Adrenal gland (tissue), 9 donors: ENCODE measurements at regions not wholly inside any gene's neighbourhood (a gene's known extent, or its start where the extent isn't known, plus 50 kb on each side); places are given as distances from the start of the nearest gene placed in this dataset.

ENCODE experiments used
- DNase-seq, 7 donors: peaks; one replicate each; pipeline ENCODE4 v3.0.0-alpha.2; 2019 to 2020
- H3K27ac ChIP-seq, 5 donors: fragments of 200-600 bp; sonication (generic) in 4 of 5; 1 replicate in 3 of 5; 2 replicates in 2 of 5; pipeline versions ENCODE4 v1.5.1 to v1.8.0; 2016 to 2020; ENCODE audit warnings: mild to moderate bottlenecking in 1 of 5
- H3K27me3 ChIP-seq: fragments of 200-600 bp; 2 replicates; pipeline ENCODE4 v1.8.0; 2021
- H3K36me3 ChIP-seq, 2 donors: fragments of 200-600 bp; replicated peaks in 1 of 2; 1 replicate in 1 of 2; 2 replicates in 1 of 2; pipeline versions ENCODE4 v1.5.1 to v1.8.0; 2018 to 2022
- H3K4me1 ChIP-seq, 2 donors: fragments of 200-600 bp; replicated peaks in 1 of 2; 1 replicate in 1 of 2; 2 replicates in 1 of 2; pipeline versions ENCODE4 v1.5.1 to v1.8.0; 2018 to 2021
- H3K4me3 ChIP-seq, 4 donors: fragments of 200-600 bp; sonication (generic) in 3 of 4; one replicate each; pipeline ENCODE4 v1.5.1; 2016 to 2018
- H3K9me3 ChIP-seq, 3 donors: fragments of 200-600 bp; sonication (generic) in 1 of 3; replicated peaks in 1 of 3; 1 replicate in 2 of 3; 2 replicates in 1 of 3; pipeline versions ENCODE4 v1.5.1 to v1.8.0; 2016 to 2021
- POLR2A ChIP-seq, 2 donors: fragments of 450-650 bp; IDR thresholded peaks; one replicate each; pipeline ENCODE4 v1.6.1; 2017; ENCODE audit warnings: antibody characterized with exemption in 2 of 2, mild to moderate bottlenecking in 2 of 2, moderate library complexity in 1 of 2
- WGBS, 4 donors: extraction: QIAGEN DNeasy Blood & Tissue Kit in 2 of 4; methylation state at CpG; one replicate each; pipeline versions ENCODE4 v1.1.5 to v1.1.7; 2013 to 2017; 5-methylcytosine and 5-hydroxymethylcytosine counted together
- intact Hi-C, 2 donors: fragments of 100-400 bp; cut with DNase I; formaldehyde crosslinking; loops; one replicate each; pipeline versions ENCODE4 v1.14.1 to v1.15.0; 2022 to 2023
- TF ChIP-seq, protein P1 (sequence below), 6 experiments: fragments of 450-650 bp in 4 of 6; fragments of 200-600 bp in 2 of 6; sonication (generic) in 1 of 6; IDR thresholded peaks; 1 replicate in 5 of 6; 2 replicates in 1 of 6; pipeline versions ENCODE4 v1.5.1 to v1.8.0; 2016 to 2021; ENCODE audit warnings: antibody characterized with exemption in 6 of 6, mild to moderate bottlenecking in 2 of 6, moderate library complexity in 1 of 6
- donor health status: healthy with polysubstance abuse.
- donor health status: Bipolar disorder and iron deficiency.
- donor health status: DM: yes; HTN: yes; CAD: no.
- donor health status: DM: no; HTN: no; CAD: no.
- donor health status: DM: no; HTN: no; CAD: no.

DNA sequence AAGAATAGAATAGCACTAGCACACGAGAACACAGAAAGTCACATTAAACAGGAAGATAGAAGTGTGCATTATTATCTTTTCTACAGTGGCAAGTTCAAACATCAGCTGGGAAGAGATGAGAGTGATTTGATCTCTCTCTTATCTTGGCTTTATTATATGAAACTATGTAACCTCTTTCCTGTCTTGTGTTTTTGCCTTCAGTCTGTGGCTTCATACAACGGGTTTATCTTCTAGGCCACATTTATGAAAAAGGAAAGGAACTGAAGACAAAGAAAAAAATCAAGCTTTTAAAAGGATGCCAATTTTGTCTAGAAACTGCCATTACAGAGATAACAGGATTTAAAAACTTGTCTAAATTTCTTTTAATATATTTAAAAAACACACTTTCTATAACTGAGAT is 983.6 kb downstream of the RPA4 start:
- no peak overlapping the region for H3K4me3 ChIP-seq
- no peak for DNase-seq
- no peaks in the 10 kb centered on the region for H3K36me3 ChIP-seq
- intact Hi-C loops, result no loop called here
- no peaks in the 10 kb centered on the region for H3K4me1 ChIP-seq
- no peaks in the 10 kb centered on the region for H3K9me3 ChIP-seq
- 31 to 55% (median 43%) methylated on average over 2 of the region's 2 CpGs for WGBS, 4 donors
- no peak overlapping the region for H3K27ac ChIP-seq
- H3K27me3 ChIP-seq, result peaks cover 4% of the 10 kb centered on the region
- TF ChIP-seq, protein P1, sequence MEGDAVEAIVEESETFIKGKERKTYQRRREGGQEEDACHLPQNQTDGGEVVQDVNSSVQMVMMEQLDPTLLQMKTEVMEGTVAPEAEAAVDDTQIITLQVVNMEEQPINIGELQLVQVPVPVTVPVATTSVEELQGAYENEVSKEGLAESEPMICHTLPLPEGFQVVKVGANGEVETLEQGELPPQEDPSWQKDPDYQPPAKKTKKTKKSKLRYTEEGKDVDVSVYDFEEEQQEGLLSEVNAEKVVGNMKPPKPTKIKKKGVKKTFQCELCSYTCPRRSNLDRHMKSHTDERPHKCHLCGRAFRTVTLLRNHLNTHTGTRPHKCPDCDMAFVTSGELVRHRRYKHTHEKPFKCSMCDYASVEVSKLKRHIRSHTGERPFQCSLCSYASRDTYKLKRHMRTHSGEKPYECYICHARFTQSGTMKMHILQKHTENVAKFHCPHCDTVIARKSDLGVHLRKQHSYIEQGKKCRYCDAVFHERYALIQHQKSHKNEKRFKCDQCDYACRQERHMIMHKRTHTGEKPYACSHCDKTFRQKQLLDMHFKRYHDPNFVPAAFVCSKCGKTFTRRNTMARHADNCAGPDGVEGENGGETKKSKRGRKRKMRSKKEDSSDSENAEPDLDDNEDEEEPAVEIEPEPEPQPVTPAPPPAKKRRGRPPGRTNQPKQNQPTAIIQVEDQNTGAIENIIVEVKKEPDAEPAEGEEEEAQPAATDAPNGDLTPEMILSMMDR (IDR thresholded peaks at IDR 0.05), result no peak
- no peak for TF ChIP-seq POLR2A (IDR thresholded peaks at IDR 0.05)

GRCh38 chrX:97876697-97877407 is 993.1 kb downstream of the RPA4 start:
- intact Hi-C loops, result no loop called here
- WGBS, 4 donors, result 73 to 82% (median 80%) methylated on average over 2 of the region's 2 CpGs
- peaks cover 9% of the 10 kb centered on the region for H3K27me3 ChIP-seq

DNA sequence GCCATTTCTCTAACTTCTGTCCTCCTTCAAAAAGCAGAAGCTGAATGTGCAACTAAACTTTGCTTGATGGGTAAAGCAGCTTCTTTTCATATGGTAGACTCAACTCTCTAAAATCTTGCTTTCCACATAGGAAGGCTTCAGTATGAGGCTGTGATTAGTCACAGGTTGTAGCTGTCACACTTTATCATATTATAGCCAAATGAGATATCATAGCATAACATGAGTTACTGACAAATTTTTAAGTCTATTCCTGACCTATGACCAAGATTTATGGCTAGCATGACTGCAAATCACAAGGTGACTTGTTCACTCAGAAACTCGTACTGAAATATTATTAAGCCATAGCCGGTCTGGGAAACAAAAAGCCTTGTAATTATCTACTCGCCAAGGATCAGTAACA is 998.6 kb downstream of the RPA4 start:
- H3K9me3 ChIP-seq, result no peaks in the 10 kb centered on the region
- no peaks in the 10 kb centered on the region for H3K4me1 ChIP-seq
- DNase-seq, result no peak
- TF ChIP-seq POLR2A (IDR thresholded peaks at IDR 0.05), result no peak
- TF ChIP-seq, protein P1 (IDR thresholded peaks at IDR 0.05), result no peak
- H3K27ac ChIP-seq, result no peak overlapping the region
- WGBS, 4 donors, result 33 to 48% (median 43%) methylated on average over 3 of the region's 3 CpGs
- H3K4me3 ChIP-seq, result no peak overlapping the region
- no peaks in the 10 kb centered on the region for H3K36me3 ChIP-seq
- intact Hi-C loops, result no loop called here
- peaks cover 23% of the 10 kb centered on the region for H3K27me3 ChIP-seq

More at GRCh38 chrX:97876697-97877407, 993.1 kb downstream of the RPA4 start:
- no peak for DNase-seq
- Histone ChIP-seq H3K36me3 (no peaks in the 10 kb centered on the region), H3K27ac (no peak overlapping the region), H3K4me1 (no peaks in the 10 kb centered on the region), H3K4me3 (no peak overlapping the region), H3K9me3 (no peaks in the 10 kb centered on the region)
- TF ChIP-seq POLR2A (IDR thresholded peaks at IDR 0.05), result no peak
- TF ChIP-seq, protein P1 (IDR thresholded peaks at IDR 0.05), result no peak

DNA sequence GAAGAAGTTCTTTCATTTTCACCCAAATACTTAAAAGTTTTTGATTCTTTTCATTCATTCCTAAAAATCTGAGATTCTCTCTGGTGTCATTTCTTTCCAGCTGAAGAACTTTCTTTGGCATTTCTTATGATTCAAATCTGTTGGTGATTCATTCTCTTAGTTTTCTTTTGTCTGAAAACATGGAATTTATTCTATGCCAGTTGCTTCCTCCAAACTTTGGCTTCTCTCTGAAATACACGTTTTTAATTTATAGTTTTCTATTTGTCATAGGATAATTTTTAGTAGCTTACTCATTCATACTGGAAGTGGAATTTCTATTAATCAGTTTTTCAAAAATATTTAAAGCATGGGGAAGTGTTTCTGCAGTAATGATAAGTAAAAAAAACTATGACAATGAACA is 1012.0 kb downstream of the RPA4 start:
- peaks cover 12% of the 10 kb centered on the region for H3K27me3 ChIP-seq
- H3K4me3 ChIP-seq, result no peak overlapping the region
- no peaks in the 10 kb centered on the region for H3K9me3 ChIP-seq
- H3K4me1 ChIP-seq, result no peaks in the 10 kb centered on the region
- WGBS, 4 donors, result 12 to 27% (median 16%) methylated on average over 1 of the region's 1 CpG
- DNase-seq, result no peak
- no peak overlapping the region for H3K27ac ChIP-seq
- TF ChIP-seq POLR2A (IDR thresholded peaks at IDR 0.05), result no peak
- TF ChIP-seq, protein P1 (IDR thresholded peaks at IDR 0.05), result no peak
- intact Hi-C loops, result no loop called here
- no peaks in the 10 kb centered on the region for H3K36me3 ChIP-seq
